LNCAP (cell line): ENCODE measurements at regions not wholly inside any gene's neighbourhood (a gene's known extent, or its start where the extent isn't known, plus 50 kb on each side); places are given as distances from the start of the nearest gene placed in this dataset.

ENCODE experiments used
- TF ChIP-seq, protein P1 (sequence below): fragments of 450-650 bp; IDR thresholded peaks from 2 replicates; pipeline ENCODE4 v1.5.1; 2017; ENCODE audit warnings: mild to moderate bottlenecking

- TF ChIP-seq, protein P1, sequence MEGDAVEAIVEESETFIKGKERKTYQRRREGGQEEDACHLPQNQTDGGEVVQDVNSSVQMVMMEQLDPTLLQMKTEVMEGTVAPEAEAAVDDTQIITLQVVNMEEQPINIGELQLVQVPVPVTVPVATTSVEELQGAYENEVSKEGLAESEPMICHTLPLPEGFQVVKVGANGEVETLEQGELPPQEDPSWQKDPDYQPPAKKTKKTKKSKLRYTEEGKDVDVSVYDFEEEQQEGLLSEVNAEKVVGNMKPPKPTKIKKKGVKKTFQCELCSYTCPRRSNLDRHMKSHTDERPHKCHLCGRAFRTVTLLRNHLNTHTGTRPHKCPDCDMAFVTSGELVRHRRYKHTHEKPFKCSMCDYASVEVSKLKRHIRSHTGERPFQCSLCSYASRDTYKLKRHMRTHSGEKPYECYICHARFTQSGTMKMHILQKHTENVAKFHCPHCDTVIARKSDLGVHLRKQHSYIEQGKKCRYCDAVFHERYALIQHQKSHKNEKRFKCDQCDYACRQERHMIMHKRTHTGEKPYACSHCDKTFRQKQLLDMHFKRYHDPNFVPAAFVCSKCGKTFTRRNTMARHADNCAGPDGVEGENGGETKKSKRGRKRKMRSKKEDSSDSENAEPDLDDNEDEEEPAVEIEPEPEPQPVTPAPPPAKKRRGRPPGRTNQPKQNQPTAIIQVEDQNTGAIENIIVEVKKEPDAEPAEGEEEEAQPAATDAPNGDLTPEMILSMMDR: no peak
These were observed 503.7 kb upstream of the SLC8A1 start for GRCh38 chr2:40955635-40956034.

- TF ChIP-seq, protein P1: no peak
These were observed 505.6 kb upstream of the SLC8A1 start for GRCh38 chr2:40957508-40957907.

GRCh38 chr2:40962026-40962425, 510.1 kb upstream of the SLC8A1 start:
- TF ChIP-seq, protein P1: no peak

DNA sequence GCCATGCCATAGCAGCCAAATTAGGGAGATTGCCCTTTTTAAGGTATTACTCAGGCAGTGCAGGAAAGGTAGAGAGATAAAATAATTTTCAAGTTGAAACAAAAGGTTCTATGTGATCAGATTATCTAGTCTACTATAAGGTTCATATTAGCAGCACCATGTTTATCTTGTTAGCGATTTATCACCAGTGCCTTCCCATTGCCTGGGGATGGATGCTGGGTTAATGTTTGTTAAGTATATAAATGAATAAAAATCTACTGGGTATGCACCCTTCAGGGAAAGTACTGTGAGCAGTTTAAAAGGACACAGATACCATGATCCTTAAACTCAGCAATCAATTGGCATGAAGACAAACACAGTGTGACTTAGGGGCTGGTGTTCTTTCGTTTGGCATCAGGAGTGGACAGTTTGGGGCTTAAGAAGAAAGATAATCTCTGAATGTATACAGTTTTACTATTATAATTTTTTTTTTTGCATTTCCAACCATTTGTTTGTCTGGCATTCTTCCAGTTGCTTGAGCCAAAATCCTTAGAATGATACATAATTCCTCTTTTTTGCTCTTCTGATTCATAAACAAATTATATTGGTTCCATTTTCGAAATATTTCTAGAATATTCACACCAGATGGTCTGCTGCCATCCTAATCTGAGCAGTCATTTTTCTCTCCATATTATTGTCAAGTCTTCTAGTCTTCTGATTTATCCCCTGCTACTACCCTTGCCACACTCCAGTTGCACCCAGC, 512.8 kb upstream of the SLC8A1 start:
- TF ChIP-seq, protein P1: no peak

DNA sequence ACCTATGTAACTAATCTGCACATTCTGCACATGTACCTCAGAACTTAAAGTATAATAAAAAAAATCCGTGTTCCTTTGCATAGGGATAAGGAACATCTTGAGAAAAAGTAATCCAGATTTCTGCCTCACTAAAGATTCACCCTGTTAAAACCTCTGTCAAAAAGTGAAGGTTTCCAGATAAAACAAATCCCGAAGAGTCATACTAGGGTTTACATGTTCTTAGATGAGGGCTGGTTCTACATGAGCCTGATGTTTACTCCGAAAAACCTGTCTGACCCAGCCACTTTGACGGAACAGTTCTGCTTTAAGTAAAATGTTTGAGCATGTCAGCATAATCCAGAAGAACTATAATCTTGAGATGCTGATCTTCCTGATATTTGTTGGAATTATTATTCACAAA, 515.6 kb upstream of the SLC8A1 start:
- TF ChIP-seq, protein P1: no peak

DNA sequence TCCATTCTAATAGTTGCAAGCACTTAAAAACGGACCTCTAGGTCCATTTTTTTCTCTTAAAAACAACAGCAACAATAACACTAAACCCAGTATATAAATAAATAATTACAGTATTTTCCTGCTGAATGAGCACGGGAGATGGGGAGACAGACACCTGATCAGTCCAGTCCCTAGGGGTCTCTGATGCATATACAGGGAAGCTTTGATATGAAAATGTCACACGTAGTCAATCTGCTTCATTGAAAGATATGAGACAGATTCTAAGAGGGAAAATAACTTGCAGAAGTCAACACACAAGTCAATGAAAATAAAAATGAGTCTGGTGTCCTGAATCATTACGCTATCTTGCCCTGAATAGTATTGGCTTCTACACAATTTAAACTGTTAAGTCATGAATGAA, 523.3 kb upstream of the SLC8A1 start:
- TF ChIP-seq, protein P1: no peak

DNA sequence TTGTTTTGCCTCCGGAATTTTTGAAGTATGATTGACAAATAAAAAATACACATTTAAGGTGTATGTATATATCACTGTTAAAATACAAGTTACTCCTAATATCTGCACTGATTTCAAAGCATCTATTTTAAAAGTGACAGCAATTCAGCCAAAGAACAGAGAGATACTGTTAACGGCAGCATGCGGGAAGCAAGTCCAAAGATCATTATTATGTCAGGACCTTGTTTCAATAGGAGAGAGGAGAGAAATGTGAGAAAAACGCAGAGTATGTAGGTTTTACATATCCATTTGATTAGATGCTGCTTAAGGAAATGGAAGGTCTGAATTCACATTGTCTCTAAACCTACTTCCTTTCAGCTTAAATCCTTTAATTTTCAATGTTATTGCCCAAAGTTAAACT, 545.5 kb upstream of the SLC8A1 start:
- TF ChIP-seq, protein P1: no peak

DNA sequence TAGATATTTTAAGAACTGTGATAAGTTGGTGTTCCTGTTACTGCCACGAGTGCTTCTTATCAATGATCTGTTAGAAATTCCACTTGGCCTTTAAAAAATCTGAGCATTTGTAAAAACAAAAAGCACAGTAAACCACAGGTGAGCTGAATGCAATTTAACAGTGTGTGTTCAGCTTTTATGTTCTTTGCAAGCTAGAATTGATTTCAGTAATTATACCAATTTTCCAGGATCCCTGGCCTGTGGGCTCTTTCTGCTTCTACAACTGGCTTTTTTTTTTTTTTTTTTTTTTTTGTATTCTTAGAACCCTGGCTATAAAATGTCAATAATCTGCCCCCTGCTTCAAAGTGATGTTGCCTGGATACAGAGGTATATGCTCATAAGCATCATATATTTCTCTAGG, 548.5 kb upstream of the SLC8A1 start:
- TF ChIP-seq, protein P1: no peak
